ENCODE measurements at regions not wholly inside any gene's neighbourhood (a gene's known extent, or its start where the extent isn't known, plus 50 kb on each side); places are given as distances from the start of the nearest gene placed in this dataset.

- Histone ChIP-seq H3K4me1 (ENCODE audit: control insufficient read depth in 1 of 2, insufficient read depth in 2 of 2, low read depth in 1 of 2, low read length in 1 of 2) (peaks cover 0 to 4% of the 10 kb centered on the region in 2 experiments; a peak in 1 of 4 replicates), H3K4me3 (ENCODE audit: low read depth in 2 of 2, low read length in 1 of 2) (no peak overlapping the region), H3K4me2 (no peak overlapping the region), H3K9me2 (no peaks in the 10 kb centered on the region), H3K79me2 (ENCODE audit: insufficient read depth) (no peaks in the 10 kb centered on the region), H2AFZ (ENCODE audit: low read depth) (no peak overlapping the region), H3K27me3 (ENCODE audit: insufficient read depth) (no peaks in the 10 kb centered on the region), H3K9ac (no peak overlapping the region), H3K36me3 (replicated peaks in 1 of 2; ENCODE audit: control insufficient read depth in 1 of 2, insufficient read depth in 2 of 2, low read length in 1 of 2) (no peaks in the 10 kb centered on the region), H3K27ac (ENCODE audit: low read depth in 2 of 2, low read length in 1 of 2) (no peak overlapping the region), H3K9me3 (no peaks in the 10 kb centered on the region), H3F3A (replicated peaks; ENCODE audit: insufficient read depth) (no peaks in the 10 kb centered on the region), H4K20me1 (ENCODE audit: insufficient read depth) (no peaks in the 10 kb centered on the region)
- ChIA-PET POLR2A (no interaction called here), CTCF (interaction anchor here (0.9 to 1.7 kb wide), 3 partner anchors 11 to 84 kb away, joined by 3 to 4 read pairs (median 3); no protein-coding TSS in a partner anchor)
- TF ChIP-seq MXI1 (IDR thresholded peaks at IDR 0.05; ENCODE audit: low read depth, low read length) (no peak), JUND (IDR thresholded peaks at IDR 0.05) (no peak), EP300 (IDR thresholded peaks at IDR 0.05; ENCODE audit: borderline replicate concordance in 1 of 2, low read depth in 1 of 2, low read length in 1 of 2) (no peak), USF1 (IDR thresholded peaks at IDR 0.05; ENCODE audit: borderline replicate concordance, low read depth) (no peak)
- TF ChIP-seq, protein P1, sequence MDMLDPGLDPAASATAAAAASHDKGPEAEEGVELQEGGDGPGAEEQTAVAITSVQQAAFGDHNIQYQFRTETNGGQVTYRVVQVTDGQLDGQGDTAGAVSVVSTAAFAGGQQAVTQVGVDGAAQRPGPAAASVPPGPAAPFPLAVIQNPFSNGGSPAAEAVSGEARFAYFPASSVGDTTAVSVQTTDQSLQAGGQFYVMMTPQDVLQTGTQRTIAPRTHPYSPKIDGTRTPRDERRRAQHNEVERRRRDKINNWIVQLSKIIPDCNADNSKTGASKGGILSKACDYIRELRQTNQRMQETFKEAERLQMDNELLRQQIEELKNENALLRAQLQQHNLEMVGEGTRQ (IDR thresholded peaks at IDR 0.05; ENCODE audit: borderline replicate concordance, low read depth, low read length): no peak
- TF ChIP-seq, protein P2, sequence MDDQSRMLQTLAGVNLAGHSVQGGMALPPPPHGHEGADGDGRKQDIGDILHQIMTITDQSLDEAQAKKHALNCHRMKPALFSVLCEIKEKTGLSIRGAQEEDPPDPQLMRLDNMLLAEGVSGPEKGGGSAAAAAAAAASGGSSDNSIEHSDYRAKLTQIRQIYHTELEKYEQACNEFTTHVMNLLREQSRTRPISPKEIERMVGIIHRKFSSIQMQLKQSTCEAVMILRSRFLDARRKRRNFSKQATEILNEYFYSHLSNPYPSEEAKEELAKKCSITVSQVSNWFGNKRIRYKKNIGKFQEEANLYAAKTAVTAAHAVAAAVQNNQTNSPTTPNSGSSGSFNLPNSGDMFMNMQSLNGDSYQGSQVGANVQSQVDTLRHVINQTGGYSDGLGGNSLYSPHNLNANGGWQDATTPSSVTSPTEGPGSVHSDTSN (IDR thresholded peaks at IDR 0.05): no peak
- no peak for DNase-seq
- WGBS (ENCODE audit: low lambda C conversion rate): 51% methylated on average over 6 of the region's 6 CpGs
Measured at GRCh38 chr3:72039677-72040076, 254.7 kb upstream of the PROK2 start.

DNA sequence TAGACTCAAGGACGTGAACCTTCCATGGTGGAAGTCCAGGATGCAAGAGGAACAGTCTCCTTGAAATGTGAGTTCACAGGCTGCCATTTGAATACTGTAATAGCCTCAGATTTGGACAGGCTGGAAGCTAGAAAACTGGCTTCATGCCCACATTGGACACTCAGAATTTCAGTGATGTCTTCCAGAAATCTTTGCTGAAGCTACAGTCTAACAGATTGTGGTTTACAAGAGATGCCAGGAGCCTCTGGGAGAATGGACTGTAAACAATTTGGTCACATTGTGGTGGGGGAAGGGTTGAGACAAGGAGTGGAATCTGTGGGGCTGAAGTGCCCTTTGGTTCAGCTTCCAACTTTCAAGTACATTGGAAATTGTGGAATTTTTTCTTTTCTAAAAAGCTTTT is 252.0 kb upstream of the PROK2 start:
- no peak overlapping the region for H3K4me3 ChIP-seq (ENCODE audit: low read depth in 2 of 2, low read length in 1 of 2)
- DNase-seq: no peak
- CTCF ChIA-PET: interaction anchor here (0.6 to 1.3 kb wide), 2 partner anchors 12 to 248 kb away, joined by 3 read pairs; no protein-coding TSS in a partner anchor
- TF ChIP-seq NFIC (IDR thresholded peaks at IDR 0.05; ENCODE audit: borderline replicate concordance) (no peak), SIN3A (IDR thresholded peaks at IDR 0.05; ENCODE audit: borderline replicate concordance, low read depth, low read length) (no peak), MEF2A (IDR thresholded peaks at IDR 0.05; ENCODE audit: borderline replicate concordance, low read depth) (no peak), FOXJ3 (CRISPR knock-in tag; IDR thresholded peaks at IDR 0.05) (no peak), EP300 (IDR thresholded peaks at IDR 0.05; ENCODE audit: borderline replicate concordance in 1 of 2, low read depth in 1 of 2, low read length in 1 of 2) (no peak), TAF1 (IDR thresholded peaks at IDR 0.05; ENCODE audit: borderline replicate concordance, low read depth, low read length) (no peak), FOXM1 (IDR thresholded peaks at IDR 0.05; ENCODE audit: low read depth) (no peak), ZBTB33 (IDR thresholded peaks at IDR 0.05; ENCODE audit: borderline replicate concordance, low read depth) (no peak), TCF12 (IDR thresholded peaks at IDR 0.05) (no peak), RCOR1 (IDR thresholded peaks at IDR 0.05; ENCODE audit: low read length) (no peak), POLR2AphosphoS5 (IDR thresholded peaks at IDR 0.05; ENCODE audit: low read depth, low read length) (no peak), FOSL2 (IDR thresholded peaks at IDR 0.05; ENCODE audit: borderline replicate concordance, low read depth) (no peak)
- TF ChIP-seq, protein P3, sequence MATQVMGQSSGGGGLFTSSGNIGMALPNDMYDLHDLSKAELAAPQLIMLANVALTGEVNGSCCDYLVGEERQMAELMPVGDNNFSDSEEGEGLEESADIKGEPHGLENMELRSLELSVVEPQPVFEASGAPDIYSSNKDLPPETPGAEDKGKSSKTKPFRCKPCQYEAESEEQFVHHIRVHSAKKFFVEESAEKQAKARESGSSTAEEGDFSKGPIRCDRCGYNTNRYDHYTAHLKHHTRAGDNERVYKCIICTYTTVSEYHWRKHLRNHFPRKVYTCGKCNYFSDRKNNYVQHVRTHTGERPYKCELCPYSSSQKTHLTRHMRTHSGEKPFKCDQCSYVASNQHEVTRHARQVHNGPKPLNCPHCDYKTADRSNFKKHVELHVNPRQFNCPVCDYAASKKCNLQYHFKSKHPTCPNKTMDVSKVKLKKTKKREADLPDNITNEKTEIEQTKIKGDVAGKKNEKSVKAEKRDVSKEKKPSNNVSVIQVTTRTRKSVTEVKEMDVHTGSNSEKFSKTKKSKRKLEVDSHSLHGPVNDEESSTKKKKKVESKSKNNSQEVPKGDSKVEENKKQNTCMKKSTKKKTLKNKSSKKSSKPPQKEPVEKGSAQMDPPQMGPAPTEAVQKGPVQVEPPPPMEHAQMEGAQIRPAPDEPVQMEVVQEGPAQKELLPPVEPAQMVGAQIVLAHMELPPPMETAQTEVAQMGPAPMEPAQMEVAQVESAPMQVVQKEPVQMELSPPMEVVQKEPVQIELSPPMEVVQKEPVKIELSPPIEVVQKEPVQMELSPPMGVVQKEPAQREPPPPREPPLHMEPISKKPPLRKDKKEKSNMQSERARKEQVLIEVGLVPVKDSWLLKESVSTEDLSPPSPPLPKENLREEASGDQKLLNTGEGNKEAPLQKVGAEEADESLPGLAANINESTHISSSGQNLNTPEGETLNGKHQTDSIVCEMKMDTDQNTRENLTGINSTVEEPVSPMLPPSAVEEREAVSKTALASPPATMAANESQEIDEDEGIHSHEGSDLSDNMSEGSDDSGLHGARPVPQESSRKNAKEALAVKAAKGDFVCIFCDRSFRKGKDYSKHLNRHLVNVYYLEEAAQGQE (IDR thresholded peaks at IDR 0.05; ENCODE audit: low read depth, low read length): no peak
- TF ChIP-seq, protein P4, sequence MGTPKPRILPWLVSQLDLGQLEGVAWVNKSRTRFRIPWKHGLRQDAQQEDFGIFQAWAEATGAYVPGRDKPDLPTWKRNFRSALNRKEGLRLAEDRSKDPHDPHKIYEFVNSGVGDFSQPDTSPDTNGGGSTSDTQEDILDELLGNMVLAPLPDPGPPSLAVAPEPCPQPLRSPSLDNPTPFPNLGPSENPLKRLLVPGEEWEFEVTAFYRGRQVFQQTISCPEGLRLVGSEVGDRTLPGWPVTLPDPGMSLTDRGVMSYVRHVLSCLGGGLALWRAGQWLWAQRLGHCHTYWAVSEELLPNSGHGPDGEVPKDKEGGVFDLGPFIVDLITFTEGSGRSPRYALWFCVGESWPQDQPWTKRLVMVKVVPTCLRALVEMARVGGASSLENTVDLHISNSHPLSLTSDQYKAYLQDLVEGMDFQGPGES (IDR thresholded peaks at IDR 0.05; ENCODE audit: low read depth, low read length): no peak

More for the DNA sequence above, 252.0 kb upstream of the PROK2 start:
- H3F3A ChIP-seq (replicated peaks; ENCODE audit: insufficient read depth): no peaks in the 10 kb centered on the region
- H3K27ac ChIP-seq (ENCODE audit: low read depth in 2 of 2, low read length in 1 of 2): no peak overlapping the region
- no peaks in the 10 kb centered on the region for H3K9me3 ChIP-seq
- H3K4me2 ChIP-seq: no peak overlapping the region
- H3K9me2 ChIP-seq: no peaks in the 10 kb centered on the region
- no peaks in the 10 kb centered on the region for H3K79me2 ChIP-seq (ENCODE audit: insufficient read depth)
- H3K9ac ChIP-seq: no peak overlapping the region
- H2AFZ ChIP-seq (ENCODE audit: low read depth): no peak overlapping the region
- H3K36me3 ChIP-seq (replicated peaks in 1 of 2; ENCODE audit: control insufficient read depth in 1 of 2, insufficient read depth in 2 of 2, low read length in 1 of 2): no peaks in the 10 kb centered on the region
- 30% methylated on average over 1 of the region's 1 CpG for WGBS (ENCODE audit: low lambda C conversion rate)
- peaks cover 0 to 4% of the 10 kb centered on the region in 2 experiments; a peak in 1 of 4 replicates for H3K4me1 ChIP-seq (ENCODE audit: control insufficient read depth in 1 of 2, insufficient read depth in 2 of 2, low read depth in 1 of 2, low read length in 1 of 2)
- H3K27me3 ChIP-seq (ENCODE audit: insufficient read depth): no peaks in the 10 kb centered on the region
- H4K20me1 ChIP-seq (ENCODE audit: insufficient read depth): no peaks in the 10 kb centered on the region
- POLR2A ChIA-PET: no interaction called here
